HEK293 (cell line): ENCODE measurements at regions not wholly inside any gene's neighbourhood (a gene's known extent, or its start where the extent isn't known, plus 50 kb on each side); places are given as distances from the start of the nearest gene placed in this dataset.

Experiments
- CTCF ChIA-PET: fragments of 350-600 bp; formaldehyde crosslinking; extraction: SDS; loops from one replicate; lab custom pipeline; 2021; ENCODE audit warnings: antibody characterized with exemption; lab: Yijun Ruan, JAX
- POLR2A ChIA-PET: fragments of 300-600 bp; formaldehyde crosslinking; extraction: SDS; loops from one replicate; lab custom pipeline; 2020; ENCODE audit warnings: antibody characterized with exemption, inconsistent platforms; lab: Yijun Ruan, JAX
- H3K27ac ChIP-seq: fragments of 200-500 bp; sonication (Bioruptor generic); 2 replicates; pipeline ENCODE4 v1.5.1; 2014; ENCODE audit warnings: low read depth, low read length, control low read depth, inconsistent platforms; ENCODE audit errors: extremely low read depth
- H3K36me3 ChIP-seq, 2 experiments: fragments of 200-500 bp in 1 of 2; sonication (Bioruptor generic) in 1 of 2; 1 replicate in 1 of 2; 2 replicates in 1 of 2; pipeline ENCODE4 v1.5.1; 2014 to 2017; ENCODE audit warnings: inconsistent platforms in 2 of 2, low read length in 2 of 2; ENCODE audit not compliant: control insufficient read depth in 2 of 2, insufficient read depth in 1 of 2
- H3K4me1 ChIP-seq: fragments of 200-500 bp; sonication (Bioruptor generic); 2 replicates; pipeline ENCODE4 v1.5.1; 2014; ENCODE audit warnings: mild to moderate bottlenecking, low read length, inconsistent platforms; ENCODE audit not compliant: control insufficient read depth, insufficient read depth
- H3K4me3 ChIP-seq: 2 replicates; pipeline ENCODE4 v1.5.1; 2011; ENCODE audit warnings: low read depth, mild to moderate bottlenecking, control low read depth, low read length, moderate library complexity
- H3K9me3 ChIP-seq: fragments of 200-500 bp; sonication (Bioruptor generic); 2 replicates; pipeline ENCODE4 v1.5.1; 2014; ENCODE audit warnings: low read depth, low read length, inconsistent platforms; ENCODE audit not compliant: control insufficient read depth, insufficient read depth
- KLF1 ChIP-seq: fragments of 450-650 bp; formaldehyde crosslinking; IDR thresholded peaks from 2 replicates; pipeline ENCODE4 v1.5.1; 2016; ENCODE audit warnings: missing biosample characterization, missing genetic modification characterization
- MZF1 ChIP-seq: fragments of 450-650 bp; formaldehyde crosslinking; IDR thresholded peaks from 2 replicates; pipeline ENCODE4 v1.5.1; 2017; ENCODE audit warnings: missing biosample characterization, missing genetic modification characterization, borderline replicate concordance
- SCRT1 ChIP-seq: fragments of 450-650 bp; formaldehyde crosslinking; IDR thresholded peaks from 2 replicates; pipeline ENCODE4 v1.5.1; 2016; ENCODE audit warnings: missing biosample characterization, missing genetic modification characterization, borderline replicate concordance
- SP2 ChIP-seq: fragments of 450-650 bp; formaldehyde crosslinking; IDR thresholded peaks from 2 replicates; pipeline ENCODE4 v1.5.1; 2016; ENCODE audit warnings: missing biosample characterization, missing genetic modification characterization
- YY1 ChIP-seq: fragments of 450-650 bp; formaldehyde crosslinking; IDR thresholded peaks from 2 replicates; pipeline ENCODE4 v1.5.1; 2018; ENCODE audit warnings: missing biosample characterization, missing genetic modification characterization
- ZBTB20 ChIP-seq: fragments of 450-650 bp; formaldehyde crosslinking; IDR thresholded peaks from 2 replicates; pipeline ENCODE4 v1.5.1; 2016; ENCODE audit warnings: missing biosample characterization, missing genetic modification characterization
- ZNF121 ChIP-seq: fragments of 450-650 bp; formaldehyde crosslinking; IDR thresholded peaks from 2 replicates; pipeline ENCODE4 v1.5.1; 2016; ENCODE audit warnings: missing biosample characterization, missing genetic modification characterization
- ZNF221 ChIP-seq: fragments of 450-650 bp; formaldehyde crosslinking; IDR thresholded peaks from 2 replicates; pipeline ENCODE4 v1.5.1; 2017; ENCODE audit warnings: missing biosample characterization, missing genetic modification characterization, borderline replicate concordance
- ZNF654 ChIP-seq: fragments of 450-650 bp; formaldehyde crosslinking; IDR thresholded peaks from 2 replicates; pipeline ENCODE4 v1.5.1; 2016; ENCODE audit warnings: low read depth, missing biosample characterization, missing genetic modification characterization
- ZNF658 ChIP-seq: fragments of 450-650 bp; formaldehyde crosslinking; IDR thresholded peaks from 2 replicates; pipeline ENCODE4; 2016; ENCODE audit warnings: missing biosample characterization, missing genetic modification characterization
- ZNF830 ChIP-seq: fragments of 450-650 bp; IDR thresholded peaks from 2 replicates; pipeline ENCODE4 v1.5.0; 2018; ENCODE audit warnings: missing biosample characterization, missing genetic modification characterization, low read depth, mild to moderate bottlenecking, moderate library complexity
- ZSCAN16 ChIP-seq: fragments of 450-650 bp; formaldehyde crosslinking; IDR thresholded peaks from 2 replicates; pipeline ENCODE4 v1.5.1; 2016; ENCODE audit warnings: missing biosample characterization, missing genetic modification characterization
- TF ChIP-seq, protein P1 (sequence below): fragments of 450-650 bp; formaldehyde crosslinking; IDR thresholded peaks from 2 replicates; pipeline ENCODE4 v1.5.1; 2017; ENCODE audit warnings: missing biosample characterization, mild to moderate bottlenecking, missing genetic modification characterization, moderate library complexity
- TF ChIP-seq, protein P2 (sequence below): fragments of 450-650 bp; formaldehyde crosslinking; IDR thresholded peaks from 2 replicates; pipeline ENCODE4; 2016; ENCODE audit warnings: missing biosample characterization, missing genetic modification characterization
- TF ChIP-seq, protein P3 (sequence below): fragments of 450-650 bp; IDR thresholded peaks from 2 replicates; pipeline ENCODE4 v1.5.1; 2018; ENCODE audit warnings: missing biosample characterization, missing genetic modification characterization
- TF ChIP-seq, protein P4 (sequence below): fragments of 450-650 bp; formaldehyde crosslinking; IDR thresholded peaks from 2 replicates; pipeline ENCODE4 v1.5.1; 2016; ENCODE audit warnings: missing biosample characterization, missing genetic modification characterization
- TF ChIP-seq, protein P5 (sequence below): fragments of 450-650 bp; formaldehyde crosslinking; IDR thresholded peaks from 2 replicates; pipeline ENCODE4 v1.5.1; 2016; ENCODE audit warnings: missing biosample characterization, missing genetic modification characterization, borderline replicate concordance
- TF ChIP-seq, protein P6 (sequence below): fragments of 450-650 bp; formaldehyde crosslinking; IDR thresholded peaks from 2 replicates; pipeline ENCODE4 v1.5.1; 2016; ENCODE audit warnings: missing biosample characterization, missing genetic modification characterization
- TF ChIP-seq, protein P7 (sequence below): fragments of 450-650 bp; formaldehyde crosslinking; conservative IDR thresholded peaks from 2 replicates; pipeline ENCODE4 v1.5.1; 2016; ENCODE audit warnings: low read depth, missing biosample characterization, missing genetic modification characterization

DNA sequence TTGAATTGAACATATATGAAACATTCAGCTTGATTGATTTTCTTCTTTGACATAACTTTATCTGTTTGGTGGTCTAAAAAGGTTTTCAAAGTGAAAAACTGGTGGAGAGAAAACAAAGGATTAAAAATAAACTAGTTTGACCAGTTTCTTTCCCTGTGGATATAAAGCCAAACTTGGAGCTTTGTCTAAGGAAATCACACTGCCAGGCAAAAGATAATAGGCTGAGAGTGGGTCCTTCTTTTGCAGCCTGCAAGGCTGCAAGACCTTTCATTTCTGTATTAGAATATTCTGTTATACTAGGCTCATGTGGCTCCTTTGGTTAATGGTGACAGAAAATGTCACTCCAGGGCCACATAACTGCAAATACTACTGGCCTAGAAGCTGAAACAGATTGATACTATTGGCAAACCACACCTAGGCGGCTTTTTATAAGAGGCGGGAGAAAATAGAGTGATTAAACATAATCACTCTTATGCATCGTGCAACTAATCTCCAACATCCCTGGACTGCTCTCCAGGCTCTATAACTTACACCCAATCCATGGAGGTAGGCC lies 129.1 kb upstream of the ZNF462 start:
- Histone ChIP-seq H3K27ac (no peak overlapping the region), H3K4me1 (no peaks in the 10 kb centered on the region), H3K4me3 (no peak overlapping the region), H3K36me3 (no peaks in the 10 kb centered on the region), H3K9me3 (no peaks in the 10 kb centered on the region)
- ChIA-PET POLR2A (no interaction called here), CTCF (interaction anchor here (0.6 kb wide), 1 partner anchor 13 kb away, joined by 3 read pairs; no protein-coding TSS in a partner anchor)
- TF ChIP-seq SCRT1 = no peak

DNA sequence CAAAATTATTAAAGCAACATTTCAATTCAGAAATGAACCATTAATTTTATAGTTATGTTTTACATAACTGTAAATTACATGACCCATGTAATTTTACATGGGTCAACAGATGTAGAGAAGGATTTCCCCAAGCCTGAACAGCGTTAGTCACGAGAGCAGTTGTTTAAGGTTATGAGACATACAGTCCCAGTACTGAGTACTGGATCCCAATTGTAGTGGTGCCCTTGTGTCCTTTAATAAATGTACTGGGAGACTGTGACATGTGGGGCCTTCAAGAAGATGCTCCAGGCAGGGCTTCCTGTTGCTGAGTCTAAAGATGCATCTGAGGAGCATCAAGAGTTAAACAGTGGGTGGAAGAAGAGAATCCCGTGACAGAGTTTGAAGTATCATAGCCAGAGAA lies 125.5 kb upstream of the ZNF462 start:
- POLR2A ChIA-PET = no interaction called here
- Histone ChIP-seq H3K9me3 (no peaks in the 10 kb centered on the region), H3K4me3 (no peak overlapping the region), H3K27ac (no peak overlapping the region), H3K4me1 (no peaks in the 10 kb centered on the region), H3K36me3 (no peaks in the 10 kb centered on the region)
- TF ChIP-seq, protein P1, sequence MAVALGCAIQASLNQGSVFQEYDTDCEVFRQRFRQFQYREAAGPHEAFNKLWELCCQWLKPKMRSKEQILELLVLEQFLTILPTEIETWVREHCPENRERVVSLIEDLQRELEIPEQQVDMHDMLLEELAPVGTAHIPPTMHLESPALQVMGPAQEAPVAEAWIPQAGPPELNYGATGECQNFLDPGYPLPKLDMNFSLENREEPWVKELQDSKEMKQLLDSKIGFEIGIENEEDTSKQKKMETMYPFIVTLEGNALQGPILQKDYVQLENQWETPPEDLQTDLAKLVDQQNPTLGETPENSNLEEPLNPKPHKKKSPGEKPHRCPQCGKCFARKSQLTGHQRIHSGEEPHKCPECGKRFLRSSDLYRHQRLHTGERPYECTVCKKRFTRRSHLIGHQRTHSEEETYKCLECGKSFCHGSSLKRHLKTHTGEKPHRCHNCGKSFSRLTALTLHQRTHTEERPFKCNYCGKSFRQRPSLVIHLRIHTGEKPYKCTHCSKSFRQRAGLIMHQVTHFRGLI = no peak
- no peak for TF ChIP-seq ZNF121
- no peak for TF ChIP-seq MZF1
- TF ChIP-seq, protein P2, sequence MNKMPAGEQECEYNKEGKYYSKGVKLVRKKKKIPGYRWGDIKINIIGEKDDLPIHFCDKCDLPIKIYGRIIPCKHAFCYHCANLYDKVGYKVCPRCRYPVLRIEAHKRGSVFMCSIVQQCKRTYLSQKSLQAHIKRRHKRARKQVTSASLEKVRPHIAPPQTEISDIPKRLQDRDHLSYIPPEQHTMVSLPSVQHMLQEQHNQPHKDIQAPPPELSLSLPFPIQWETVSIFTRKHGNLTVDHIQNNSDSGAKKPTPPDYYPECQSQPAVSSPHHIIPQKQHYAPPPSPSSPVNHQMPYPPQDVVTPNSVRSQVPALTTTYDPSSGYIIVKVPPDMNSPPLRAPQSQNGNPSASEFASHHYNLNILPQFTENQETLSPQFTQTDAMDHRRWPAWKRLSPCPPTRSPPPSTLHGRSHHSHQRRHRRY (tag by site-specific recombination) = no peak
- TF ChIP-seq ZBTB20 (tag by site-specific recombination) = no peak
- TF ChIP-seq ZNF221 = no peak
- TF ChIP-seq ZNF658 (tag by site-specific recombination) = no peak
- CTCF ChIA-PET = no interaction called here

DNA sequence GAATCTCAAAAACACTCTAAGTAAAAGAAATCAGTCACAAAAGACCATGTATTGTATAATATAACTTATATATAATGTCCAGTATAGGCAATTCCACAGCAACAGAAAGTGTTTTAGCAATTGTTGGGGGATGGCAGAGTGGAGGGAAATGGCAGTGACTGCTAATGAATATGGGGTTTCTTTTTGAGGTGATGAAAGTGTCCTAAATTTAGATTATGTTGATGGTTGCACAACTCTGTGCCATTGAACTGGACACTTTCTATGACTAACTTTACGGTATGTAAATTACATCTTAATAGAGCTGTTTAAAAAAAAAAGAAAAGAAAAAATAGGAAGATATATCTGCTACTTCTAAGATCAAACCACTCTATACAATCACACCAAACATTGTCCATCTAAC lies 124.9 kb upstream of the ZNF462 start:
- ChIA-PET CTCF (no interaction called here), POLR2A (interaction anchor here (0.7 kb wide), 1 partner anchor 859 kb away, joined by 3 read pairs; no protein-coding TSS in a partner anchor)
- H3K36me3 ChIP-seq = no peaks in the 10 kb centered on the region
- no peak overlapping the region for H3K4me3 ChIP-seq
- H3K9me3 ChIP-seq = no peaks in the 10 kb centered on the region
- no peak overlapping the region for H3K27ac ChIP-seq
- H3K4me1 ChIP-seq = no peaks in the 10 kb centered on the region
- TF ChIP-seq, protein P3, sequence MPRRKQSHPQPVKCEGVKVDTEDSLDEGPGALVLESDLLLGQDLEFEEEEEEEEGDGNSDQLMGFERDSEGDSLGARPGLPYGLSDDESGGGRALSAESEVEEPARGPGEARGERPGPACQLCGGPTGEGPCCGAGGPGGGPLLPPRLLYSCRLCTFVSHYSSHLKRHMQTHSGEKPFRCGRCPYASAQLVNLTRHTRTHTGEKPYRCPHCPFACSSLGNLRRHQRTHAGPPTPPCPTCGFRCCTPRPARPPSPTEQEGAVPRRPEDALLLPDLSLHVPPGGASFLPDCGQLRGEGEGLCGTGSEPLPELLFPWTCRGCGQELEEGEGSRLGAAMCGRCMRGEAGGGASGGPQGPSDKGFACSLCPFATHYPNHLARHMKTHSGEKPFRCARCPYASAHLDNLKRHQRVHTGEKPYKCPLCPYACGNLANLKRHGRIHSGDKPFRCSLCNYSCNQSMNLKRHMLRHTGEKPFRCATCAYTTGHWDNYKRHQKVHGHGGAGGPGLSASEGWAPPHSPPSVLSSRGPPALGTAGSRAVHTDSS (tag by site-specific recombination) = no peak
- TF ChIP-seq, protein P4, sequence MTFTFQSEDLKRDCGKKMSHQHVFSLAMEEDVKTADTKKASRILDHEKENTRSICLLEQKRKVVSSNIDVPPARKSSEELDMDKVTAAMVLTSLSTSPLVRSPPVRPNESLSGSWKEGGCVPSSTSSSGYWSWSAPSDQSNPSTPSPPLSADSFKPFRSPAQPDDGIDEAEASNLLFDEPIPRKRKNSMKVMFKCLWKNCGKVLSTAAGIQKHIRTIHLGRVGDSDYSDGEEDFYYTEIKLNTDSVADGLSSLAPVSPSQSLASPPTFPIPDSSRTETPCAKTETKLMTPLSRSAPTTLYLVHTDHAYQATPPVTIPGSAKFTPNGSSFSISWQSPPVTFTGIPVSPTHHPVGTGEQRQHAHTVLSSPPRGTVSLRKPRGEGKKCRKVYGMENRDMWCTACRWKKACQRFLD (tag by site-specific recombination) = no peak
- TF ChIP-seq, protein P5, sequence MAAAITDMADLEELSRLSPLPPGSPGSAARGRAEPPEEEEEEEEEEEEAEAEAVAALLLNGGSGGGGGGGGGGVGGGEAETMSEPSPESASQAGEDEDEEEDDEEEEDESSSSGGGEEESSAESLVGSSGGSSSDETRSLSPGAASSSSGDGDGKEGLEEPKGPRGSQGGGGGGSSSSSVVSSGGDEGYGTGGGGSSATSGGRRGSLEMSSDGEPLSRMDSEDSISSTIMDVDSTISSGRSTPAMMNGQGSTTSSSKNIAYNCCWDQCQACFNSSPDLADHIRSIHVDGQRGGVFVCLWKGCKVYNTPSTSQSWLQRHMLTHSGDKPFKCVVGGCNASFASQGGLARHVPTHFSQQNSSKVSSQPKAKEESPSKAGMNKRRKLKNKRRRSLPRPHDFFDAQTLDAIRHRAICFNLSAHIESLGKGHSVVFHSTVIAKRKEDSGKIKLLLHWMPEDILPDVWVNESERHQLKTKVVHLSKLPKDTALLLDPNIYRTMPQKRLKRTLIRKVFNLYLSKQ (tag by site-specific recombination) = no peak
- TF ChIP-seq, protein P6, sequence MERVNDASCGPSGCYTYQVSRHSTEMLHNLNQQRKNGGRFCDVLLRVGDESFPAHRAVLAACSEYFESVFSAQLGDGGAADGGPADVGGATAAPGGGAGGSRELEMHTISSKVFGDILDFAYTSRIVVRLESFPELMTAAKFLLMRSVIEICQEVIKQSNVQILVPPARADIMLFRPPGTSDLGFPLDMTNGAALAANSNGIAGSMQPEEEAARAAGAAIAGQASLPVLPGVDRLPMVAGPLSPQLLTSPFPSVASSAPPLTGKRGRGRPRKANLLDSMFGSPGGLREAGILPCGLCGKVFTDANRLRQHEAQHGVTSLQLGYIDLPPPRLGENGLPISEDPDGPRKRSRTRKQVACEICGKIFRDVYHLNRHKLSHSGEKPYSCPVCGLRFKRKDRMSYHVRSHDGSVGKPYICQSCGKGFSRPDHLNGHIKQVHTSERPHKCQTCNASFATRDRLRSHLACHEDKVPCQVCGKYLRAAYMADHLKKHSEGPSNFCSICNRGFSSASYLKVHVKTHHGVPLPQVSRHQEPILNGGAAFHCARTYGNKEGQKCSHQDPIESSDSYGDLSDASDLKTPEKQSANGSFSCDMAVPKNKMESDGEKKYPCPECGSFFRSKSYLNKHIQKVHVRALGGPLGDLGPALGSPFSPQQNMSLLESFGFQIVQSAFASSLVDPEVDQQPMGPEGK = no peak
- TF ChIP-seq ZSCAN16 (tag by site-specific recombination) (no peak), ZNF830 (no peak), SP2 (no peak), ZNF654 (tag by site-specific recombination) (no peak), KLF1 (tag by site-specific recombination) (no peak), YY1 (no peak)
- TF ChIP-seq, protein P7, sequence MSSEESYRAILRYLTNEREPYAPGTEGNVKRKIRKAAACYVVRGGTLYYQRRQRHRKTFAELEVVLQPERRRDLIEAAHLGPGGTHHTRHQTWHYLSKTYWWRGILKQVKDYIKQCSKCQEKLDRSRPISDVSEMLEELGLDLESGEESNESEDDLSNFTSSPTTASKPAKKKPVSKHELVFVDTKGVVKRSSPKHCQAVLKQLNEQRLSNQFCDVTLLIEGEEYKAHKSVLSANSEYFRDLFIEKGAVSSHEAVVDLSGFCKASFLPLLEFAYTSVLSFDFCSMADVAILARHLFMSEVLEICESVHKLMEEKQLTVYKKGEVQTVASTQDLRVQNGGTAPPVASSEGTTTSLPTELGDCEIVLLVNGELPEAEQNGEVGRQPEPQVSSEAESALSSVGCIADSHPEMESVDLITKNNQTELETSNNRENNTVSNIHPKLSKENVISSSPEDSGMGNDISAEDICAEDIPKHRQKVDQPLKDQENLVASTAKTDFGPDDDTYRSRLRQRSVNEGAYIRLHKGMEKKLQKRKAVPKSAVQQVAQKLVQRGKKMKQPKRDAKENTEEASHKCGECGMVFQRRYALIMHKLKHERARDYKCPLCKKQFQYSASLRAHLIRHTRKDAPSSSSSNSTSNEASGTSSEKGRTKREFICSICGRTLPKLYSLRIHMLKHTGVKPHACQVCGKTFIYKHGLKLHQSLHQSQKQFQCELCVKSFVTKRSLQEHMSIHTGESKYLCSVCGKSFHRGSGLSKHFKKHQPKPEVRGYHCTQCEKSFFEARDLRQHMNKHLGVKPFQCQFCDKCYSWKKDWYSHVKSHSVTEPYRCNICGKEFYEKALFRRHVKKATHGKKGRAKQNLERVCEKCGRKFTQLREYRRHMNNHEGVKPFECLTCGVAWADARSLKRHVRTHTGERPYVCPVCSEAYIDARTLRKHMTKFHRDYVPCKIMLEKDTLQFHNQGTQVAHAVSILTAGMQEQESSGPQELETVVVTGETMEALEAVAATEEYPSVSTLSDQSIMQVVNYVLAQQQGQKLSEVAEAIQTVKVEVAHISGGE (tag by site-specific recombination) = no peak
